GM18858 (cell line): ENCODE measurements at regions not wholly inside any gene's neighbourhood (a gene's known extent, or its start where the extent isn't known, plus 50 kb on each side); places are given as distances from the start of the nearest gene placed in this dataset.
A peak's percentile ranks its signal among the peaks of the same experiment; 100 is the strongest.

ENCODE experiments used
- ATAC-seq: cut with Tn5 transposase; IDR thresholded peaks from one replicate; pipeline ENCODE4 v1.9.1; 2021; ENCODE audit not compliant: unreplicated experiment

DNA sequence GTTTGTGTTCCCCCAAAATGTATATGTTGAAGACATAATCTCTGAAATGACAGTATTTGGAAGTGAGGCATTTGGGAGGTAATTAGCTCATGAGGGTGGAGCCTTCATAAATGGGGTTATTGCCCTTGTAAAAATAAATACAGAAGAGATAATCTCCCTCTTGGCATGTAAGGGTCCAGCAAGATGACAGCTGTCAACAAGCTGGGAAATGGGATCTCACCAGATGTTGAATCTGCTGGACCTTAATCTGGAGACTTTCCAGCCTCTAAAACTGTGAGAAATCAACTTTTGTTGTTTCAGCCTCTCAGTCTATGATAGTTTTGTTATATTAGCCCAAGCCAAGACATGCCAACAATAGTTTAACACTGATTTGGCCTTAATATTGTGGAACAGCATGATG is 438.2 kb upstream of the PCDH7 start:
- ATAC-seq: no peak

DNA sequence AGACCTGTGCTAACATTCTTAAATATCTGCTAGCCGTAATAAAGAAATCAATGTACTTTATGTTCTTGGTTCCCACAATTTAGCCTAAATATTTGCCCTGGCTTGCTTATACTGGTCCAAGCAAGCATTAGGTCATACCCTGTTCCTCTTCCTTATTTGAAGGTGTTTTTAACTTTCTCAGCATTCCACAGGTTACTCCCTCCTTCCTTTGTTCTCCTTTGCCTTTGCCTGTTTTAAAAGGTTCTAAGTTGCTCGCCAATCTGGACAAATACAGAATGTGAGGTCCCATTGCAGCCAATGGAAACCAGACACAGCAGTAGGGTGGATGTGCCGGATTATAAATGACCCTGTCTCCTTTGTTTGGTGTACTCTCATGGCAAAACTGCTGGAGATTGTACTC is 436.8 kb upstream of the PCDH7 start:
- ATAC-seq: no peak

DNA sequence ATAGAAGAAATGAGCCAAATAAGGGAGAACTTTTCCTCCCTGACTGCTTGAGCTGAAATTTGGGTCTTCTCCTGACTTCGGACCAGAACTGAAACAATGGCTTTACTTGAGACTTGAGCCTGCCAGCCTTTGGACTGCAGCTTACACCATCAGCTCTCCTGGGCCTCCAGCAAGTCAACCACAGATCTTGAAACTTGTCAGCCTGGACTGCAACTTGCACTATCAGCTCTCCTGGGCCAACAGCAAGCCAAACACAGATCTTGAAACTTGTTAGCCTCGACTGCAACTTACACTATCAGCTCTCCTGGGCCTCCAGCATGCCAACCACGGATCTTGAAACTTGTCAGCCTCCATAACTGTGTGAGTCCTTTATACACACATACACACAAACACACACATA is 425.9 kb upstream of the PCDH7 start:
- ATAC-seq: no peak

DNA sequence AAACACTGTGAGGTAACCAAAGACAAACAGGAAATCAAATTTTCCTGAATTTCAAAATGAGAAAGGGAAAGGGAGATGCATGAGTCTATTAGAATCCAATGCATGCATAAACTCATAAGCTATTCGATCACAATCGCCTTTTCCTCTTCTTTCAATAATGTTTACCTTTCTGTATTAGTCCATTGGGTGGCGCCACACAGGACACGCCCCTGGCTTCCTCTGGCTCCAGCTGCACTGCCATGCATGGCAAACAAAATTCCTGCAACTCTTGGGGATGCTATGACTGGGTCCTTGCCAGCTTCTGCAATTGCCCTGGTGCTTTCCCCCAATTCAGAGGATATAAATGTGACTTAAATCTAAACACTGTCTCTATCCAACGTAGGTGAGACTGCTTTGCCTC is 424.5 kb upstream of the PCDH7 start:
- ATAC-seq: no peak

DNA sequence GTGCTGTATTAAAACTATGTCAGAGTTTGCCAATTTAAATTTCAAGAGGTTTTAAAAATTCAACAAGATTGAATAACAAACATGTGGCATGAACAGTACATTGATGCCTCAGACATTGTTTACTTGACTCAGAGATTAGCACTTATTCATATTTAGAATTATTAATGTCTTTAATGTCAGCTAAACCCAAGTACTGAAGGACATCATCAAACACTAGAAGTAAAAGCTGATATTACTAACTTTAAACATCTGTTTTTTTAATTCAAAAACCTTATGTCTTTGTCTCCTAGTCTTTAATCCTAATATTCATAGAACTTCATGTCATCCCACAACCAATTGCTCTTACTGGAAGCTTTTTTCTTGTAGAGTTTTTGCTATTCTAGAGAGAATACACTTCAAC is 406.2 kb upstream of the PCDH7 start:
- ATAC-seq: no peak

DNA sequence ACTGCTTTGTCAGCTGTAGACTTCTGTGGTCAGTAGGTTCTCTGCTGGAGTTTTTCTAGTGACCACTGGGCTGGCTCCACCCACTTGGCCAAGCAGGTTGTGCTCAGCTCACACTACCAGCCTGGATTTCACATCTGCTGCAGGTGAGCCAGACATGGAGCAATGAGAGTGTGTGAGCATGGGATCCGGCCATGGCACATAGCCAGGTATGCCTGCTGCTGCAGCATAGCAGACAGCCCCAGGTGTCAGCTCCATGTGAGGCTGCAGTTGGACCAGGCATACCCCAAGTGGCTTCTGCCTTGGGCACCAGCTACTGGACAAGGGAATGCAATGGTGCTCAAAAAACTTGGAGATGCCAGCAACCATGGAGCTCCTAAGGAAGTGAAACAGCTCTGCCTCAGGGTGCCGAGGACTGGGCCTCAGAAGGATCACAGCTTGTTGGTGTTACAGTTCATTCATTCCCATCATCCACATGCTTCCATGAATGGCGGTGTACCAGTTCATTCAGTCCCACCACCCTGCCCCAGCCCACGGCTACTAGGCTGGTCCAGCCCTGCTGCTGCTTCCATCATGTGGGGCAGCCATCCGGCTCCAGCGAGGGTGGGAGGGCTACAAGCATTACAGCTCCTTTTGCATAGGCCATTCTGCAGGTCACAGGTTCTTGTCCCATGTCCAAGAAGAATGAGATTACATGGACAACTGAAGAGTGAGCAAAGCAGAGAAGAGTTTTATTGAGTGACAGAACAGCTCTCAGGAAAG is 389.1 kb upstream of the PCDH7 start:
- ATAC-seq: no peak

DNA sequence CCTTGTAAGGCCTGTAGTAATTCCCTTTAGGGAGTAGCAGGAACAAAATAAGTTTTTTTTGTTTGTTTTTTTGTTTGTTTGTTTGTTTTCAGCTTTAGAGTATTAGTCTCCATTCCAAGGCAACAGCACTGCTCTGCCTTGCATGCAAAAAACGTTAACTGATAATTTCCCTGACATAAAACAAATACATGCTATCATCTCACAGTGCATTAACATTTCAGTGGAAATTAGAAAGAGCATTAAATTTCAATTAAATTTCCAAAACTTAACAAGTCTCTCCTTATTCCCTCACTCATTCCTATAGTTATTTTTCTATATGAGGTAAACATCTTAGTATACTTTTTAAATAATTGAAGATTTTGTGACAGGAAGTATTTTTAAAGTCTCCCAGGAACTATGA is 378.4 kb upstream of the PCDH7 start:
- no peak for ATAC-seq

DNA sequence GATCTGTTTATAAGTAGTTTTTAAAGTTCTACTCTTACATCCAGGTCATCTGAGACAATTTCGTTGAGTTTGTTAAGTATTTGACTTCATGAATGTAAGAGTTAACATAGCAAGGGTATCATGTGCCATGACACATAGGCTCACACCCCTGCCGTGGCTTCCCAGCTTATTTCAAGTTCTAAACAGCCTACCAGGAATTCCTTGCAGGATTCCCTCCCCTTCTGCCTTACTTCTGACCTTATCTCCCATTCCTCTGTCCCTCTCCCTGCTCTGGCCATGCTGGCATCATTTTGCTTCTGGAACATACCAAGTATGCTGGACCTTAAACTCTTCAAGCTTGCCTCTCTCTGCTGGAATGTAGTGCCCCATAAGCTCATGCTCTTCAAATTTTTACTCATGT is 369.9 kb upstream of the PCDH7 start:
- ATAC-seq: no peak

DNA sequence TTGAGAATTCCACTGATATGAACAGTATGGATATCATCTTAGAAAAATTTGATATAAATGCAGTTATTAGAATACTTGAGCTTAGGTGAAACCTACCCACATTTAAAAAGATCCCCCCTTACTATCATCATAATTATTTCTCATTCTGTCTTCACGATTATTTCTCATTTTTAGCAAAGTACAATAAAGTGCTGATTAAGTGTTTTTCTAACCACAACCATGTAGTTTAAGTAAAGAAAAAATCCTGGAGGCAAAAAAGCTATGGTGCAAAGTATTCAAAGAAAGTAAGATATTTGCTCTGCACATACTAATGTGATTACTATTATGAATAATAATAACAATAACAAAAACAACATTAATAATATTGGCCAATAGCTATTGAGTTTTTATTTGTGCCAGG is 365.6 kb upstream of the PCDH7 start:
- ATAC-seq: no peak

DNA sequence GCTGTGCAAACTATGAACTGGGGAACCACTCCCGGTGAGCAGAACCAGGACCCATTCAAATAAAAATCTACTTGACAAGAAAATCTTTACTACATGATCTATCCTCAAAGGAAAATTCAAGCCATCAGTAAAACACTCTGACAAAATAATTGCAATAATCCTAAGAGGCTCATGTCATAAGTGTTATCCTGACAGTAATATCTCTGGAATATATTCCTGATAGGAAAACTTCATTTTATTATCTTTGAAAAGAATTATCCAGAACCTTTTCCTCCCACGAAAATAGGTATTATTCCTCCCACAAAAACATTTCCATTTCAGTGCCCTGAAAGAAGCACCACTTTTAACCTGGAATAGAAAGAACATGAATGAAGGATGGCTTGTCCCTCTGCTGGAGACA is 357.7 kb upstream of the PCDH7 start:
- no peak for ATAC-seq

DNA sequence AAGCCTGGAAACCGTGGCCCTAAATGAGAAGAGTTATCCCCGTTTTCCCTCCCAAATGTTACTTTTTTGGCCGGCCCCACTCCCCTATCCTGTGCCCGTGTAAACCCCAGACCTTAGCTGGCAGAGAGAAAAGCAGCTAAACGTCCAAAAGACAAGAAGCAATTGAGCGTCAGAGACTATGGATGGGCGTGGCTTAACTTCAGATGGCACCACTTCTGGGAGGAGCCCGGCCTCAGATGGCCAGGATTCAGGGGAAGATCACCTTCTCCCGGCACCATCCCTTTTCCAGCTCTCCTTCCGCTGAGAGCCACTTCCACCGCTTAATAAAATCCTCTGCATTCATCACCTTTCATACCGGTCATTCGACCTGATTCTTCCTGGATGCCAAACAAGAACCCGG is 350.1 kb upstream of the PCDH7 start:
- ATAC-seq: no peak

DNA sequence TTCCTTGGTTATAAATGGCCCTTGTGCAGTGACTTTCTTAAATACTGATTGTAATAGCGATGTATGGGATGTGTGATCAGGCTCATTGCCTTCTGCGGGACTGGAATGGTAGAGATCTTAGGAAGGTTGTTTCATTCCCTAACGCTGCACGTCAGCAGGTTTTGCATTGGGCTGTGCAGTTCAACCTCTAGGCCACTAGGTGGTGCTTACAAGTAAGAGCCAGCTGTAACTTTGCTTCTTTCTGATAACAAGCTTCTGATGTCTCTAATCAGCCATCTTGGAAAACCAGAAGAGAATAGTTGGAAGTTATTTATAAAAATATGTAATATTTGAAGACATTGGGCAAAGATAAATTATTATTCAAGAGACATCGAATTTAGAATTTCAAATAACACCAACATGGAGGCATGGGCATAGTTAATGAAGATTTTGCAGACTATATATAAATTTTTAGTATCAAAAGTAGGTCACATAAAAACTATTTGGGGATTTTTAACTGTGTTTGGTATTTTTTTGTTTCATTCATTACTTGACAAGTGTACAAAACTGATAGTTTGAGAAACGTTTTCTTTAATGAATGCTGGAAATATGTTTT is 339.7 kb upstream of the PCDH7 start:
- peak; percentile 91 for ATAC-seq

DNA sequence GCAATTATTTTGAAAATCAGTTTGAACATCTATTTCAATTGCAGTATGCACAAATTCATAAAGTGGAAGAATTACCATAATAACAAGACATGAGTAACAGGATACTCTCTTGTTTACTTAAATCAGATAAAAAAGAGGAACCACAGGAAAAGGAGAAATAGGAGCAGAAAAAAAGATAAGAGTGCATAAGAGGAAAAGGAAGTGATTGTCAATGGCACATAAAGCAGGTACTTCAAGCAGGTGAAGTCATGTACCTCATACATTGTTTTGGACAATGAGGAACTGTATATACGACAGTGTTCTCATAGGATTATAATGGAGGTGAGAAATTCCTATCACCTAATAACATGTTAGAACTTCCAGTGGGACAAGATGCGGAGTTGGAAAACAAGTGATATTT is 334.5 kb upstream of the PCDH7 start:
- no peak for ATAC-seq

DNA sequence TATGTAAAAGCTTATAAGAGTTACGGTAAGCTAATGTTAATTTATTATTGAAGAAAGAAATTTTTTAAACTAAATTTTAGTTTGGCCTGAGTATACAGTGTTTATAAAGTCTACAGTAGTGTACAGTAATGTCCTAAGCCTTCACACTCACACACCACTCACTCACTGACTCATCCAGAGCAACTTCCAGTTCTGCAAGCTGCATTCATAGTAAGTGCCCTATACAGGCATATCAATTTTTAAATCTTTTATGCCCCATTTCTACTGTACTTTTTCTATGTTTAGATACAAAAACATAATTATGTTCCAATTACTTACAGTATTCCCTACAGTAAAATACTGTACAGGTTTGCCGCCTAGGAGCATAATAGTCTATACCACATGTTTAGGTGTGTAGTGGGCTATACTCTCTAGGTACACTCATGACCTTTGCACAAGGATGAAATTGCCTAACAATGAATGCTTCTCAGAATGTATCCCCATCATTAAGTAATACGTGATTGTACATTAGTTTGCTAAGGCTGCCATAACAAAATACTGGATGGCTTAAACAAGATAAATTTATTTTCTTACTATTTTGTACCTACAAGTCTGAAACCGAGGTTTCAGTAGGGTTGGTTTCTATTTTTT is 333.8 kb upstream of the PCDH7 start:
- ATAC-seq: no peak

DNA sequence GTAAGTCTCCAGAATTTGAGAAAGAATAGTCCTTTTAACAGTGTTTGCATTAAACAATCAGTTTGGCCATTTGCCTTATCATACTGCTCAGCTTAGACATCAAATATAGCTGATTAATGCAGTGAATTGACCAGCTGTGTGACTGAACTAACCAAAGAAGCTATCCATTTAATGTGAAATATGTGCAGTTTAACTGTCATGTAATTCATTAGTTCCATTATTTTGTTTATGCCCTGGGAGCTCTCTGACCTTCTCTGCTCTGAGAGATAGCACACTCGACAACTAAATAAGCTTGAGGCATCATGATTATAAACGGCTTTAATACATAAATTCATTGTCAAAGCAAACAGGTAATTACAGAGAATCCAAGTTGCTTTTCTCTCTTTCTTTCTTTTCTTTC is 324.3 kb upstream of the PCDH7 start:
- no peak for ATAC-seq

DNA sequence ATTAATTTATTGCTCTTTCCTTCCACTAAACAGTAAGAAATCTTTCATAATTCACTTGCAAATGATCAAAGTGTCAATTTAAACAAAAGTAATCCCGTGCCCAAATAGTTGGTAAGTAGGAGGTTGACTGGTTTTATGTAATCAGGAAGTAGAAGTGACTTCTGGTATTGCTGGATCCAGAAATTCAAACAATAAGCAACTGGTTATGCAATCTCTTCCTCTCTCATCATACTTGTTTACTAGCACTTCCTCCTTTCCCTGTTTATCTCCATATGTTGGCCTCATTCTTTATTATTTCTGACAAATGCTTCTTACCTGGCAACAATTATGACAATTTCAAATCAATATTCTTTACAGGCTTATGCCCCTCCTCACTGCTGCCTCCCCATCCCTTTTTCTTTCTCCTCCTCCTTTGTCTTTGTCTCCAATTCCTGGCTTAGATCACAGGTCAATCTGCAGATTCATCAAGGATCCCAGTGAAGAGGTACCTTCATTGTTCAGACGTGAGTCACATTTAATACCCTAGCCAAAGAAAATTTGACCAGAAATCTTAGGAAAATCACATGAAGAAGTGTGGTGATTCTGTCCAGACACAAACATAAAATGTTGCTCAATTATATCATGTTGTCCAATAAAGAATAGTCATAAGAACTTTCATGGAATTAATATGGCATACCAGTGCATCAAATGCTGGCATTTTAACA is 323.2 kb upstream of the PCDH7 start:
- ATAC-seq: no peak

DNA sequence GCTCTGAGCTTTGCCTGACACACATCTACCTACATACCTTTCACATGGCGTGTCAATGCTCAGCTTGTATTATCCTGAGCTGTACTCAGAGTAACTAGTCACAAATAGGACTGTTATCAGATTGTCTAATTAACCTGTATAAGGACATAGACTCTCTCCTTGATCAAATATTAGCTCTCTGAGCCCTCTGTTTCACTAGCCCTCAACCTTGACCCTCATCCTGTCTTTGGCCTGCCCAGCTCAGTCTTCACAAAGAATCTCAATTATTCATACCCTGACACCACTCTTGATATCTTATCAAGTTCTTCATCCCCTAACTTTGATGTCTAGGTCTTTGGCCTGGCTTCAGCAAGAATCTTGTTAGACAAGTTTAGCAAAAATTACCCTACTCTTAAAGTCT is 320.7 kb upstream of the PCDH7 start:
- ATAC-seq: no peak

DNA sequence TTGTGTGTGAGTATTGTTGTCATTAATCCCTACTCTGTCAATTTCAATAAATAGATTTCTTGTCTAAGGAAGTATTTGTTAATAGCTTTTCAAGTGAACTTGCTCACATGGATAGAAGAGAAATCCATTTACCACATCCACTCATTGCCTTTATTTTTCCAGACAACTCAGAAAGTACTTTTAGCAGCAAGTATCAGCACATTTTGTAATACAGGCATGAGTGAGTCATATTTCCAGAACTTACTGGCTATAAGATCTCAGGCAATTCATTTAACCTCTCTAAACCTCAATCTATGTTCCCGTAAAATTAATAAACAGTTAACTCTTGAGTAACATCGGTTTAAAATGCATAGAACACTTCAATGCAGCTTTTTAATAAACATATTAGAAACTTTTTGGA is 317.9 kb upstream of the PCDH7 start:
- ATAC-seq: no peak

DNA sequence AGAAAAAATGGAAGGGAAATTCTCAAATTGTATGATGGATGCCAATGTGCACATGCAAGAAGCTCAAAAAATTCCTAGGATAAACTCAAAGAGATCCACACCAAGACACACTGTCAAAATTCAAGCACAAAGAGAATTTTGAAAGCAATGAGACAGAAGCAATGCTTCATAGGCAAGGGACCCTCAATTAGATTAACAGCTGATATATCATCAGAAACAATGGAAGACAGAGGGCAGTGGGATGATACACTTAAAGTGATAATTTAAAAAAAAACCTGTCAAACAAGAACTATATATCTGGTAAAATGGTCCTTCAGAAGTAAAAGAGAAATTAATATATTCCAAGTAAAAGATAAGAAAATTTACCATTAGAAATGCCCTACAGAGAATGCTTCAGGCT is 306.3 kb upstream of the PCDH7 start:
- ATAC-seq: no peak

DNA sequence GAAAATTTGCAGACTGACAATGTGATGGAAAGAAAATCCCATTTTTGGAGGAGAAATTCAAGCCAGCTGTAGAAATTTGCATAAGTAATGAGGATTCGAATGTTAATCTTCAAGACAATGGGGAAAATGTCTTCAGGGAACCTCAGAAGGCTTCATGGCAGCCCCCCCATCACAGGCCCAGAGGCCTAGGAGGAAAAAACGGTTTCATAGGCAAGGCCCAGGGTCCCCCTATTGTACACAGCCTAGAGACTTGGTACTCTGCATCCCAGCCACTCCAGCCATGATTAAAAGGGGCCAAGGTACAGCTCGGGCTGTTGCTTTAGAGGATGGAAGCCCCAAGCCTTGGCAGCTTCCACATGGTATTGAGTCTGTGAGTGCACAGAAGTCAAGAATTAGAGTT is 303.6 kb upstream of the PCDH7 start:
- ATAC-seq: no peak

DNA sequence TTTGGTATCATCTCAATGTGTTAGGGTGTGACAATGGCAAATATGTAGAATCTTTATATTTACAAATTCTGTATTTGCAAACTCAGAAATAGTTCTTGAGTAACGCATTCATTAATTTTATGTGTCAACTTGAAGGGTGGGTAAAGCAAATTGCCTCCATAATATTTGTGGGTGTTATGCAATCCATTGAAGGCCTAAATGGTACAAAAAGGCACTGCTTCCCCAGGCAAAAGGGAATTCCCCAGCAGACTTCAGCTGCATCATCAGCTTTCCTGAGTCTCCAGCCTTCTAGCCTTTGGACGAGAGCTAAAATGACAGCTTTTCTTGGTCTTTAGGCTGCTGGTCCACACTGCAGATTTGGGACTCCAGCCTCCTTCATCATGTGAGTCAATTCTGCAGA is 292.2 kb upstream of the PCDH7 start:
- no peak for ATAC-seq
